ENCODE measurements at regions not wholly inside any gene's neighbourhood (a gene's known extent, or its start where the extent isn't known, plus 50 kb on each side); places are given as distances from the start of the nearest gene placed in this dataset.

- Histone ChIP-seq H3K14ac (ENCODE audit: insufficient read length) (no peak overlapping the region), H3K27me3 (replicated peaks in 1 of 4; ENCODE audit: control insufficient read depth in 3 of 4, extremely low read depth in 1 of 4, insufficient read depth in 3 of 4, low read length in 3 of 4) (no peaks in the 10 kb centered on the region), H2BK20ac (ENCODE audit: low read length) (no peak overlapping the region), H4K8ac (ENCODE audit: extremely low read depth, insufficient read depth, low read length) (no peak overlapping the region), H3K9ac (replicated peaks in 1 of 4; ENCODE audit: extremely low read depth in 1 of 4, low read depth in 3 of 4, low read length in 3 of 4) (no peak overlapping the region), H3K27ac (ENCODE audit: low read depth, low read length) (no peak overlapping the region), H2AK5ac (ENCODE audit: low read depth, low read length) (no peak overlapping the region), H2BK12ac (ENCODE audit: low read depth, low read length) (no peak overlapping the region), H2BK15ac (ENCODE audit: low read length) (no peak overlapping the region), H3K4ac (replicated peaks; ENCODE audit: insufficient read length, low read depth, low read length) (no peak overlapping the region), H3K9me3 (ENCODE audit: insufficient read depth in 2 of 2, low read depth in 1 of 2, low read length in 1 of 2) (no peaks in the 10 kb centered on the region), H3K4me1 (replicated peaks in 1 of 4; ENCODE audit: control insufficient read depth in 3 of 4, insufficient read depth in 4 of 4, low read length in 3 of 4) (no peaks in the 10 kb centered on the region), H3K4me2 (ENCODE audit: insufficient read depth in 1 of 2, low read depth in 2 of 2, low read length in 2 of 2) (no peak overlapping the region), H3K18ac (ENCODE audit: extremely low read depth, low read length) (no peak overlapping the region), H4K5ac (ENCODE audit: insufficient read length, low read depth, low read length) (no peak overlapping the region), H3K4me3 (ENCODE audit: extremely low read depth in 1 of 4, insufficient read depth in 2 of 4, low read depth in 3 of 4, low read length in 4 of 4) (no peak overlapping the region), H4K91ac (replicated peaks; ENCODE audit: insufficient read length, low read length) (no peak overlapping the region), H3K36me3 (ENCODE audit: control insufficient read depth in 2 of 4, insufficient read depth in 4 of 4, low read length in 3 of 4) (no peaks in the 10 kb centered on the region), H2BK5ac (ENCODE audit: low read depth, low read length) (no peak overlapping the region), H3K23me2 (ENCODE audit: low read depth, low read length) (no peaks in the 10 kb centered on the region), H4K20me1 (replicated peaks in 1 of 2; ENCODE audit: control insufficient read depth in 1 of 2, insufficient read depth in 2 of 2, low read length in 2 of 2) (no peaks in the 10 kb centered on the region), H3K23ac (ENCODE audit: insufficient read length) (no peak overlapping the region), H2AFZ (ENCODE audit: low read length) (no peak overlapping the region), H3K56ac (replicated peaks; ENCODE audit: insufficient read length, low read depth, low read length) (no peak overlapping the region), H3K79me1 (ENCODE audit: low read depth, low read length) (no peaks in the 10 kb centered on the region), H3K79me2 (ENCODE audit: control insufficient read depth in 1 of 2, insufficient read depth in 2 of 2, low read length in 2 of 2) (no peaks in the 10 kb centered on the region), H2BK120ac (replicated peaks; ENCODE audit: low read depth, low read length) (no peak overlapping the region)
- ChIA-PET POLR2A (ENCODE audit: partially characterized antibody) (no interaction called here), CTCF (ENCODE audit: partially characterized antibody) (interaction anchor here (1.2 kb wide), 1 partner anchor 71 kb away, joined by 3 read pairs; no protein-coding TSS in a partner anchor)
- DNase-seq (ENCODE audit: low read depth in 1 of 2, low spot score in 2 of 2) (no peak), FAIRE-seq (no peak)
- 84% methylated on average over 2 of the region's 2 CpGs; no CpG with 5 or more reads in 1 of the 2 experiments for WGBS, 2 experiments (ENCODE audit: extremely low coverage in 1 of 2, insufficient coverage in 1 of 2, insufficient read length in 1 of 2, insufficient replicate concordance in 2 of 2, low coverage in 1 of 2, low lambda C conversion rate in 2 of 2, missing lambda C conversion rate in 1 of 2)
- TF ChIP-seq RXRA (IDR thresholded peaks at IDR 0.05; ENCODE audit: insufficient read depth, low read depth, low read length) (no peak), MAX (IDR thresholded peaks at IDR 0.05) (no peak), KDM5A (IDR thresholded peaks at IDR 0.05; ENCODE audit: low read length) (no peak)
Measured at GRCh38 chr12:83896416-83896815, 1016.2 kb downstream of the SLC6A15 start.

Data from H1 (cell line).